ENCODE measurements at regions not wholly inside any gene's neighbourhood (a gene's known extent, or its start where the extent isn't known, plus 50 kb on each side); places are given as distances from the start of the nearest gene placed in this dataset.

GRCh38 chr4:106801386-106801785 is 234.7 kb downstream of the DKK2 start:
- CTCF ChIA-PET = no interaction called here
- Mint-ChIP-seq H3K36me3 (ENCODE audit: low read depth) (no peaks in the 10 kb centered on the region), H3K9me3 (no peaks in the 10 kb centered on the region)

GRCh38 chr4:106796876-106797275 is 239.2 kb downstream of the DKK2 start:
- POLR2A ChIA-PET = no interaction called here
- H3K9me3 Mint-ChIP-seq = no peaks in the 10 kb centered on the region

More at GRCh38 chr4:106801386-106801785, 234.7 kb downstream of the DKK2 start:
- Histone ChIP-seq H3K4me1 (ENCODE audit: insufficient read depth, low read length) (no peaks in the 10 kb centered on the region), H3K27ac (ENCODE audit: low read depth in 1 of 2, low read length in 2 of 2) (no peak overlapping the region), H3K4me3 (ENCODE audit: low read length) (no peak overlapping the region), H3K36me3 (ENCODE audit: insufficient read depth, low read length) (no peaks in the 10 kb centered on the region), H3K27me3 (ENCODE audit: control insufficient read depth in 1 of 2, insufficient read depth in 2 of 2, low read length in 2 of 2) (no peaks in the 10 kb centered on the region), H3K9me3 (ENCODE audit: control insufficient read depth in 1 of 2, insufficient read depth in 1 of 2, low read length in 2 of 2) (no peaks in the 10 kb centered on the region)
- Mint-ChIP-seq H3K4me1 (ENCODE audit: low read depth) (no peaks in the 10 kb centered on the region), H3K4me3 (no peak overlapping the region), H3K27me3 (no peaks in the 10 kb centered on the region), H3K27ac (no peak overlapping the region)
- DNase-seq (no peak), ATAC-seq (ENCODE audit: poor library complexity) (no peak)
- intact Hi-C loops (cut with DNase I, micrococcal nuclease) = no loop called here
- TF ChIP-seq CTCF (IDR thresholded peaks at IDR 0.05) = no peak
- POLR2A ChIA-PET = no interaction called here

GRCh38 chr4:106795326-106795725 is 240.8 kb downstream of the DKK2 start:
- Histone ChIP-seq H3K4me3 (ENCODE audit: low read length) (no peak overlapping the region), H3K9me3 (ENCODE audit: control insufficient read depth in 1 of 2, insufficient read depth in 1 of 2, low read length in 2 of 2) (no peaks in the 10 kb centered on the region), H3K4me1 (ENCODE audit: insufficient read depth, low read length) (no peaks in the 10 kb centered on the region), H3K27ac (ENCODE audit: low read depth in 1 of 2, low read length in 2 of 2) (no peak overlapping the region), H3K36me3 (ENCODE audit: insufficient read depth, low read length) (no peaks in the 10 kb centered on the region), H3K27me3 (ENCODE audit: control insufficient read depth in 1 of 2, insufficient read depth in 2 of 2, low read length in 2 of 2) (no peaks in the 10 kb centered on the region)
- Mint-ChIP-seq H3K36me3 (ENCODE audit: low read depth) (no peaks in the 10 kb centered on the region), H3K9me3 (peaks cover 2% of the 10 kb centered on the region), H3K4me3 (no peak overlapping the region), H3K4me1 (ENCODE audit: low read depth) (no peaks in the 10 kb centered on the region), H3K27ac (no peak overlapping the region), H3K27me3 (no peaks in the 10 kb centered on the region)
- no peak for ATAC-seq (ENCODE audit: poor library complexity)
- intact Hi-C loops (cut with DNase I, micrococcal nuclease) = no loop called here
- no peak for DNase-seq
- TF ChIP-seq CTCF (IDR thresholded peaks at IDR 0.05) = no peak
- POLR2A ChIA-PET = no interaction called here
- CTCF ChIA-PET = no interaction called here

More at GRCh38 chr4:106796876-106797275, 239.2 kb downstream of the DKK2 start:
- Histone ChIP-seq H3K36me3 (ENCODE audit: insufficient read depth, low read length) (no peaks in the 10 kb centered on the region), H3K4me1 (ENCODE audit: insufficient read depth, low read length) (no peaks in the 10 kb centered on the region), H3K9me3 (ENCODE audit: control insufficient read depth in 1 of 2, insufficient read depth in 1 of 2, low read length in 2 of 2) (no peaks in the 10 kb centered on the region), H3K27me3 (ENCODE audit: control insufficient read depth in 1 of 2, insufficient read depth in 2 of 2, low read length in 2 of 2) (no peaks in the 10 kb centered on the region), H3K27ac (ENCODE audit: low read depth in 1 of 2, low read length in 2 of 2) (no peak overlapping the region), H3K4me3 (ENCODE audit: low read length) (no peak overlapping the region)
- no peaks in the 10 kb centered on the region for H3K4me1 Mint-ChIP-seq (ENCODE audit: low read depth)
- no peaks in the 10 kb centered on the region for H3K27me3 Mint-ChIP-seq
- intact Hi-C loops (cut with DNase I, micrococcal nuclease) = no loop called here
- DNase-seq (no peak), ATAC-seq (ENCODE audit: poor library complexity) (no peak)
- H3K27ac Mint-ChIP-seq = no peak overlapping the region
- TF ChIP-seq CTCF (IDR thresholded peaks at IDR 0.05) = no peak
- H3K36me3 Mint-ChIP-seq (ENCODE audit: low read depth) = no peaks in the 10 kb centered on the region
- CTCF ChIA-PET = no interaction called here
- no peak overlapping the region for H3K4me3 Mint-ChIP-seq
